Hematopoietic multipotent progenitor cell treated with erythropoietin and hydrocortisone succinate and interleukin-3 and kit ligand, for 6 days (in vitro differentiated cells): ENCODE measurements at regions not wholly inside any gene's neighbourhood (a gene's known extent, or its start where the extent isn't known, plus 50 kb on each side); places are given as distances from the start of the nearest gene placed in this dataset.

Experiments
- DNase-seq: peaks from one replicate; pipeline ENCODE4 v3.0.0-alpha.2; 2015

GRCh38 chr1:232225336-232226131, 404.4 kb downstream of the SIPA1L2 start:
- DNase-seq, result no peak

- DNase-seq, result no peak
Observed at GRCh38 chr1:232223887-232224286, 406.0 kb downstream of the SIPA1L2 start.

GRCh38 chr1:232223183-232223708, 406.7 kb downstream of the SIPA1L2 start:
- DNase-seq, result no peak

- DNase-seq, result no peak
Observed at GRCh38 chr1:232222614-232223013, 407.3 kb downstream of the SIPA1L2 start.

GRCh38 chr1:232221802-232222499, 408.0 kb downstream of the SIPA1L2 start:
- DNase-seq, result no peak

DNA sequence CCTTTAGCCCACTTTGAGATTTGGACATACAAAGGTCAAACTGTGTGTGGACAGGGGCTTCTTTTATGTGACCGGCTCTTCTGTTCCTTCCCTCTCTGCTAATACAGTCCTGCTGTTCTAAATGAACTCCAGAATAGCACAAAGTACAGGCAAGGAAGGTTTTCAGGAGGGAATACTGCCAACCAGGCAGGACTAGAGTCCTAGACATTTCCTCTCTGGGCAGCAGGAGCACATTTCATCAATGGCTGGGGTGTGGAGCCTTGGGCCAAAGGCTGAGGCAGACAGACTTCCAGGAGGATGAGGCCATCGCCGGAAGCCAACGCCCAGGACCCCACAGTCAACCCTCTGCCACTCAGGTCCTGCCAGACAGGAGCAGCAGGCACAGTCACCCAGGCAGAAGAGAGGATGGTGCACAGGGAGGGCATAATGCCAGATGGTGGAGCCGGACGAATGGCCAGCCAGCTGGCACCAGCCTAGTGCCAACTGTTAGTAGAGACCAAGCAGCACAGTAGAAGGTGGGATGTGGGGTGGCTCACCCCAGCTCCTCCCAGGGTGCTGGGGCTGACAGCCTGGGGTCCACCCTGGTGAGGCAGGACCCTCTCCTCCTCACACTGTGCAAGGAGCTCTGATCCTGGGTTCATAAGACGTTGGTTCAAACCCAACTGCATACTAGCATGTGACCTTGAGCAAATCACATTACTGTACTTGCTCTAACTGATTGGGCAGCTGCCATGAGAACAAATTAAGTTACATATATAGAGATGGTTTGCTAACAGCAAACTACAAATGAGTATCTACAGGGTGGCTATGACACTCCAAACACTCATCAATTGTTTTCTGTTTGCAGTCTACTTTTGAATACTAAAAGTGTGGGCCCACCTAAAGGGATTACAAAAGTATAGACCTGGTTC, 410.7 kb downstream of the SIPA1L2 start:
- DNase-seq, result no peak

DNA sequence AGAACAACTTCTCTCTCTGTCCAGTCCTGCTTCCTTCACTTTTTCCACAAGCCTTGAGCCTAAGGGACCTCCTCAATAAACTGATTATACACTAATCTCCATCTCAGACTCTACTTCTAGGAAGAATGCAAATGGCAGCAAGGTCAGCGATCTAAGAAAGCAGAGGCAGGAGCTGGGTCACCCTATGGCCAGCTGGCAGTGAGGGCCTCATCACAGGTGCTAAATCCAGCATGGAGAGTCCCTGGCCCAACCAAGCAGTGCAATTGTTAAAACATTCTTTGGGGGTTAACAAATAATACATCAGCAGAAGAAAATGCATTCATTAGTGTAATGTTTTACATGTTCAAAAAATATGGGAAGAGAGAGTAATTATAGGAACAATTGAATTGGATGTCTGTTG, 416.0 kb downstream of the SIPA1L2 start:
- DNase-seq, result no peak

DNA sequence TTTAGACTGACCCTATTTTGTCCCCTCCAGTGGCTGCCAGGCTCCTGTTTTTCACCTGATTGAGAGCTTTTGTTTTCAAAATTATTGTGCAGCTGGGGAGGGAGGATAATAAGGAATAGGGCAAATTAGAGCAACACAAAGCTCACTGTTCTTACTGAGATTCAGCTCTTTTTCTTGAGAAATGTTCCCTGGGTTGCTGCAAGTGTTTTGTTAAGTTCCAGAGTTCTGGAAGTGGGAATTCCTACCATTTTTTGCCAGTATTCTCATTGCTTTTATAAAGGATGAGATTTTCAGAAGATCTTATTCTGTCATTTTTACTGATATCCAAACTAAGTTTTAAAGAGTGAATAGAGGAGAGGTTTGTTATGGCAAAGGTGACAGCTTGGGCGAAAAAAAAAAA, 417.7 kb downstream of the SIPA1L2 start:
- DNase-seq, result no peak

GRCh38 chr1:232211149-232211548, 418.8 kb downstream of the SIPA1L2 start:
- DNase-seq, result peak; percentile 2

- no peak for DNase-seq
Observed at GRCh38 chr1:232209357-232209756, 420.6 kb downstream of the SIPA1L2 start.

DNA sequence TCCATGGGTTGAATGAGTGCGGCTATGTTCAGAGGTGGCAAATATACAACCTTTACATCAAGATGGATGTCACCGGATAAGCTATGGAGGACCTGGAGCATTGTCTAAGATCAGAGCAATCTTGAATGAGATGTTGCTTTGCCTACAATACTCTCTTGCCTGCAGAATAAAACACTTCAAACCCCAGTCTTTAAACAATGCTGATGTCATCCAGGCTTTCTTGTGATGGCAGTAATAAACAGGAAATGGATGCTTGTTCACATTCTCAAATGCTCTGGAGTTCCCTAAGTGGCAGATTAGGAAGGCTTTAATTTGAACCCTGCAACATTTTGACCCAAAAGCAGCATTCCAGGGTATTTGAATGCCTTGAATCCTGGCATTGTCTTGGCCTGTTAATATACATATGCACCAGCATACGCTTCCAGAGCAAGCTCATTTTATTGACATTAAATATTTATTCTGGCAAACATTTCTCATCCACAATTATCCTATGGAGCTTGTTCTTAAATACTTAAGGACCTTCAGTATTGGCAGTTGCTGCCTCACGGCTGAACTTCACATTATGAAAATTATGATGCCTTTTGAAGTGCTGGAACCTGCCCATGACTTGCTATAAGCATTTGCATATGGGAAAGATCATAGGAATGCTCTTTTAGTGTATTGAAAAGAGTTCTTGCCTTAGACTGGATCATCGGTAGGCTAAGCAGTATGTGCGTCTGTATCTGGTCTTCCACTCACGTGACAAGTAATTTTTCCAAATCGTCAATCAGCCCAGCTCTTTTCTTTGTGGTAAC, 422.7 kb downstream of the SIPA1L2 start:
- no peak for DNase-seq

DNA sequence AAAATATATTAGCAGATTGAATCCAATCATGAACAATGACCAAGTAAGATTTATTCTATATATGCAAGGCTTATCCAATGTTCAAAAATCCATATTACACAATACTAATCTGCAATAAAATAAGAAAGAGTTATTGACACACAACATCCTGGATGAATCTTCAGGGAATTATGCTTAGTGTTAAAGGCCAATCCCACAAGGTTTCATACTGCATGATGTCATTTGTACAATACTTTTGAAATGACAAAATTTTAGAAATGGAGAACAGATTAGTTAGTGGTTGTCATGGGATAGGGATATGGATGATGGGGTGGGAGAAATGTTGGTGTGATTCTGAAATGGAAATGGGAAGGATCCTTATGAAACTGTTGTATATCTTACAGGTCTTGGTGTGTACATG, 425.7 kb downstream of the SIPA1L2 start:
- no peak for DNase-seq

GRCh38 chr1:232201024-232201423, 428.9 kb downstream of the SIPA1L2 start:
- DNase-seq, result no peak

- no peak for DNase-seq
Observed at GRCh38 chr1:232196042-232196441, 433.9 kb downstream of the SIPA1L2 start.

DNA sequence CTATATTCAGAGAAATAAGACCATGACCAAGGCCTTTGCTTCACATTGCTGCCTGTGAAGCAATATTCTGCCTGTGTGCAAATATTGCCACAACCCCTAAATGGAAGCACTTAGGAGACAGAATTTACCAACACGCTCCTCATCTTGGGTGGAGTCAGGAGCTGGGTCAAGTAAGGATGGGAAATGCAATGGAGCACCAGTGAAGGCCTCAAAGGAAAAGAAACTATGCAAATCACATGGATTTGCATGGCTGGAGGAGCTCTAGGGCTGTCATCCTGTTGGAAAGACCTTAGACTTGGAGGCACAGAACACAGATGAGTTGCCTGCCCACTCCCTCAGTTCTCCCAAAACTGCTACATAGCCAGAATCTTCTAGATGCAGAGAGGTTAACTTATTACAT, 435.5 kb downstream of the SIPA1L2 start:
- no peak for DNase-seq

DNA sequence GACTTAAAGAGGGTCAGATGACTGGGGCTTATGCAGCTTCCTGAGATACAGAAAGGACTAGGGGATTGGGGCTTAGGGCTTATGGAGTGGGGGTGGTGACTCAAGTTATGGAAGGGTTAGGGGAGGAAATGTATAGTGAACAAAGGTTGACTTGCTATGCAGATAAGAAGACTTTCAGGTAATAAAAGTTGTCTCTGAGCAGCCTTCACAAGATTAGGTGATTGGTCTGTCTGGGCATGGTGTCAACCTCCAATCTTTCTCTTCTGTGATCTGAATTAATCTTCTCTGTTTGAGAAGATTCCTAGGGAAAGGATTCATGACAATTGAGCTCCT, 436.5 kb downstream of the SIPA1L2 start:
- no peak for DNase-seq

- DNase-seq, result no peak
Observed at GRCh38 chr1:232192781-232193450, 437.0 kb downstream of the SIPA1L2 start.

DNA sequence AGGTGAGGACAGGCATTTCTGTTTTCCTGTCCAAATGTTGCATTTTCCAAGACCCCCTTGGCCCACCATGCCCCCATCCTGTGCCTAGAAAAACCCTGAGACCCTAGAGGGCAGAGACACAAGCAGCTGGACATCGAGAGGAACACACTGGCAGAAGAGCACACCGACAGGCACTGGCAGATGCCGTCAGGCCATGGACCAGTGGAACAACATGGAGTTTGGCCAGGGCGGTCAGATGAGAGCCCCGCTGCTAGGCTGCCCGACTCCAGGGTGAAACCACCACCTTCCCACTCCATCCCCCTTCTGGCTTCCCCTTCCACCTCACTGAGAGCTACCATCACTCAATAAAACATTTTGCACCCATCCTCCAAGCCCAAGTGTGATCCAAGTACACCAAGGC, 438.4 kb downstream of the SIPA1L2 start:
- DNase-seq, result no peak

DNA sequence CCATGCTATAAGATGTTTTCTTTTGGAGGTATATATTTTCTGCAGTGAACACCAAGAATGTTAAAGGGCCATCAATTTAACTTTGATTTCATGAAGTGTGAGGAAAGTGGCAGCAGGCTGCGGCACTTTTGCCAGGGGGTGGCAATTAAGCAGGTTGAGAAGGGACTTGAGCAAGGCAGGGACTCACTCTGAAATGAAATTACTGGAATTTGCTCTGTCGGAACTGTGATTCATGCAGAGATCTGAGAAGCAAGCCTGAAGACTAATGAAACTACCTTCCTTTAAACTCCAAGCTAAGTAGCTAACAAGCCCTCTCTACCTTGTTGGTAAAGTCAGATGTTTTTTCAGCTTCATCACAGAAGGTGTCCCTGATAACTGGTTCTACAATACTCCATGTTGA, 441.6 kb downstream of the SIPA1L2 start:
- DNase-seq, result no peak

DNA sequence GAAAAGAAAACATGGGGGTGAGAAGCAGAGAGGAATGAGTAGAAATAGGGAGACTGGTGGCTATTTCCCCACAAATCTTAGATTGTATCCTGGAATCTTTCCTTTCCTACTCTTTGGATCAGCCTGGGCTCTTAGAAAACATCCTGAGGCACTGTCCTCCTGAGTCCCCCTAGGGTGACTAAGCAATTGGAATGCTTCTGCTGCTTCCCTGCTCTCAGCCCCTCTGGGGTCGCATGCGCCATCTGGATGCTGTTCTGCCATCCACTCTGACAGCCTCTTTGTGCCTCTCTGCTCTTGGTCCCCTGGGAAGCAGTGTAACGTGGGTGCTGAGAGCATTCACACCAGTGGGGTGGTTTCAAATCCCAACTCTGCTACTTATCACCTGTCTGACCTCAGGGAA, 443.0 kb downstream of the SIPA1L2 start:
- no peak for DNase-seq

DNA sequence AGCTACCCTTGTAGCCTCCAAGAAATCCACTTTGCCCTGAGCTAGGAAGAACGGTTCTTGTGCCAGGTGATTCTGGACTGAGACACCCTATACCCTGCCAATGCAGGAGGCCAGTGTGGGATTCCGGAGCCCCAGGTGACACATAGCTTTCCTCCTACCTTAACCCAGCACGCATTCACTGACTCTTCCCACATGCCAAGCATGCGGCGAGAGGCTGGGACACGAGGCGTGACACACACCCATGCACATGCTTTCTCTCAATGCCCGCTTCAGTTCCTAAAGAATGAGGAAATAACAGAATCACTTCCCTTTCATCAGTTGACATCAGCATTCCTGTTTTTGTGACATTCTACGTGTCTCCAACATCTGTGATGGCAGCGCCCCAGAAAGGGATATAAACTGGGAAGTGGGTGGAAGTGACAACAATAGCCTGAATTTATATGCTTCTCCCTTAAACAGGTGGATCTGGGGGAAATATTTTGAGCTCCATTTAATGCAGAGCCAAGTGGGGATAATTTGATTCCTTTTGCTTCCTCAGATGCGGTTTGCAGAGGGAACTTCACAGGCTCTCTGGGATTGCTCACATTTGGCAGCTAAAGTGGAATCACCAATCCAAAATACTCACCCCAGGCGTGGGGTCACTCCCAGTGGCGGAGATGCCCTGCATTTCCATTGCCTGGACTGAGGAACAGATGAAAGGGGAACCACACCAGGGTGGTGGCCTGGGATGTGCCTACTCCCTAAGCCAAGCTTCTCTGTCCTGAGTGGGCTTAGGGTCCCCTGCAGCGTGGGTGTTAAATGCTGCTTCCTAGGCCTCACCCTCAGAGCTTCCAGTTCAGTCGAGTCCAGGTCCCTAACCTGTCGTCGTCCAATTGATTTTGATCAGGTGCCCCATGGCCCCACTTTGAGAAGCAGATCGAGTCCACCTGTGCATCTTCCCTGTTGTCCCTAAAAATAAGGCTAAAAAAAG, 445.1 kb downstream of the SIPA1L2 start:
- DNase-seq, result no peak
